CD4-positive, alpha-beta T cell treated with Interleukin-2 at 100 ng/mL for 4 hours (primary cell): ENCODE measurements at regions not wholly inside any gene's neighbourhood (a gene's known extent, or its start where the extent isn't known, plus 50 kb on each side); places are given as distances from the start of the nearest gene placed in this dataset.
"Not testable (repeated sequence)": the region's sequence is repeated elsewhere in the genome, so short reads cannot be mapped to it uniquely, and the experiment has no call there.

Experiments used
- DNase-seq: peaks from one replicate; pipeline ENCODE4 v3.0.0-alpha.2; 2020; ENCODE audit warnings: low spot score

DNA sequence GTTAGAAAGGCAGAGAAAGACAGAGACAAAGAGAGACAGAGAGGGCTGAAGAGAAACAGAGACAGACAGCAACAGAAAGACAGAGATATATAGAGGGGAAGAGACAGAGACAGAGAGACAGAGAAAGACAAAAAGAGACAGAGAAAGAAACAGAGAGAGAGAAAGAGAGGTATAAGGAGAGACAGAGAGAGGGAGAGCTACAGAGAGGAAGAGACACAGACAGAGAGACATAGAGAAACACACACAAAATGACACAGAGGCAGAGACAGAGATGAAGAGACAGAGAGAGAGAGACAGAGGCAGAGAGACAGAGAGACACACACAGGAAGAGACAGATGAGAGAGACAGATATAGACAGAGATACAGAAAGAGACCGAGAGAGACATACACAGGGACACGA, 168.6 kb downstream of the TMEM121 start:
- DNase-seq, result no peak

DNA sequence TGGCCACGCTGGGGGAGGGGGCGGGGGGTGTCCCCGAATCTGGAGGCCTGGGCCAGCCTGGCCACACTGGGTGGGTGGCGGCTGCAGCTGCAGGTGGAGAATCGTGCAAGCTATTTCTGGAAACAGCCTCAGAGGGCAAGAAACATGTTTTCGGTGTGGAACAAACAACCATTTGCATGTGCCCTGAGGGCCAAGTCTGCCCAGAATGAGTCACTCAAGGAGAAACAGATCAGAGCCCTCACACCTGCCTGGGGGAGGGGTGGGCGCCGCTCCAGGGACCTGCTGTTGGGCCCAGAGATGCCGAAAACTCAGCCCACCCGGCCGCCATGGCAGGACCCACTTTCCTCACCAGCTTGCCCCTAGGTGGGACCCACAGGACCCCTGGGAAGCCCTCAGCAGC, 170.0 kb downstream of the TMEM121 start:
- not testable (repeated sequence) for DNase-seq

DNA sequence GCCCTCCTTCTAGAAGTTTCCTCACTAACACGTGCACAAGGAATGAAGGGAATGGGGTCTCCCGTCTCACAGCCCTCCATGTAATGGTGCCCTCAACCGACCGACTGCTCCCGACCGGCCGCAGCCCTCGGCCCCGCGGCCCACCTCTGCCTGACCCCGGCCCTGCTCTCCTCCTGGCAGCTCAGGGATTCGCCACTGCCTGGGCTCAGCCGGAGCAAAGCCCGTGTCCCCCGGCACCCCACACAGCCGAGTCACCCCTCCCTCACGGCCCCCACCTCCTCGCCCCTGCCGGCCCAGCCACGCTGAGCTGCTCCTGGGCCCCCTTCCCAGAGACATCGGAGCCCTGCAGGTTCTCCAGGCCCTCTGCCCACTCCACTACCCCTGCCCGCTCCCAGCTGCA, 171.0 kb downstream of the TMEM121 start:
- DNase-seq, result not testable (repeated sequence)

DNA sequence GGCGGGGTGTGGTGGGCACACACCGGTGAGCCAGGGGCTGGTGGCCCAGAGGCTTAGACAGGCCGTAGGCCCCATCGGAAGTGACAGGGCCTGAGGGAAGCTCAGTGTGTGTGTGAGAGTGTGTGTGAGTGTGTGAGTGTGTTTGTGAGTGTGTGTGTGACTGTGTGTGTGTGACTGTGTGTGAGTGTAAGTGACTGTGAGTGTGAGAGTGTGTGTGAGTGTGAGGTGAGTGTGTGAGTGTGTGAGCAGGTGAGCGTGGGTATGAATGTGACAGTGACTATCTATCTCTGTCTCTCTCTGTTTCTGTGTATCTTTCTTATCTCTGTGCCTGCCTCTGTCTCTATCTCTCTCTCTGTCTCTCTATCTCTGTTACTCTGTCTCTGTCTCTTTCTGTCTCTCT, 171.6 kb downstream of the TMEM121 start:
- not testable (repeated sequence) for DNase-seq

DNA sequence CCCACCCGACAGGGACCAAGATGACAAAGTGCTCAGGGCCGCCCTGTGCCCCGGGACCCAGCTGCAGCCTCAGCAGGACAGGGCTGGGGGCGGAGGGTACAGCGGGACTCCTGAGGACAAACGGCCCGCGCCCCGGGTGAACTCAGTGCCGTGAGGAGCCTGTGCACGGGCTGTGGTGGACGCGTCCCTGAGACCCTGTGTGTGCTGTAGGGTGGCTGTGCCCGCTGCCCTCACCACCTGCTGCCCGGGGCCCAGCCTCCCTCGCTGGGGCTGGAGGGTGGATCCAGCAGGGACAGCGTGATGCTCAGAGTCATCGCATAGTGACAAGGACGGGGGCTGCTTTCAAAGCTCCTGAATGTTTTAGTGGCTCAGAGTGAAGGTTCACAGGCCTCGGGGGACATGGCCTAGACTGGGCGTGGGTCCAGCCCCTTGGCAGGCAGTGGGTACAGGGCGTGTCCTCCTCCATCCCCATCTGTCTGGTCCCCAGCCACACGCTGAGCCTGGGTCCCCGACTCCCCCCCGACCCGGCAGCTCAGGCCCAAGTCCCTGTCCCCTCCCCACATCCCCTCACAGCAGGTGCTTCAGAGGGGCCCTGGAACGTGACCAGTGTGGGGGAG, 172.7 kb downstream of the TMEM121 start:
- DNase-seq, result not testable (repeated sequence)

DNA sequence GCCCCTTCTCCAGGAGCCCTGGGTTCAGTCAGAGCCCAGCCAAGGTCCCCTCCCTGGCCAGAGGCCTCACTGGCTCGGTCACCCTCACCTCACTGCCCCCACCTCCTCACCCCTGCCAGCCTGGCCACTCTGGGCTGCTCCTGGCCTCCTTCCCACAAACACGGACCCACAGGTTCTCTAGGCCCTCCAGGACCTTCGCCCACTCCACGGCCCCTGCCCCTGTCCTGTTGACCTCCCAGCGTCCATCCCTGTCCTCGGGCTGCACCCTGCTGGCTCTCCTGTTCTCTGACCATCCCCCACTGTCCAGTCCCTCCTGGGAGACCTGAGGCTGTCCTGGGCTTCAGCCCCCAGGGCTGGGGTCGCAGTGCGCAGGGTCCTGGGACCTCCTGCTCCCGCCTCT, 173.3 kb downstream of the TMEM121 start:
- DNase-seq, result not testable (repeated sequence)

DNA sequence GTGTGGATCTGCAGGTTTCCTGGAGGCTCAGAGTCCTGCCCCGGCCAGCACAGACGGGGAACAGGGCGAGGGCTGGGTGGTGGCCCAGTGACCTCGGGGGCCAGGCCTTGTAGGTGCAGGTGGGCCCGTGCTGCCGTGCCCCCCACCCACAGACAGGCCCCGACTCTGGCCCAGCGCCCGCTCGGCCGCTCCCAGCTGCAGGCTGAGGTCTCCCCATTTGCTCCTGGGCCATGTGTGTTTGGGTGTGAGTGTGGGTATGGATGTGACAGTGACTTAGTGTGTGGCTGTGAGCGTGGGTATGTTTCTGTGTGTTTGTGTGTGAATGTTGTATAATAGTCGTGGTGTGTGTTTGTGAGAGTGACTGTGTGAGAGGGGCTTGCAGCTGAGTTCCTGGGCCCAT, 173.8 kb downstream of the TMEM121 start:
- not testable (repeated sequence) for DNase-seq

DNA sequence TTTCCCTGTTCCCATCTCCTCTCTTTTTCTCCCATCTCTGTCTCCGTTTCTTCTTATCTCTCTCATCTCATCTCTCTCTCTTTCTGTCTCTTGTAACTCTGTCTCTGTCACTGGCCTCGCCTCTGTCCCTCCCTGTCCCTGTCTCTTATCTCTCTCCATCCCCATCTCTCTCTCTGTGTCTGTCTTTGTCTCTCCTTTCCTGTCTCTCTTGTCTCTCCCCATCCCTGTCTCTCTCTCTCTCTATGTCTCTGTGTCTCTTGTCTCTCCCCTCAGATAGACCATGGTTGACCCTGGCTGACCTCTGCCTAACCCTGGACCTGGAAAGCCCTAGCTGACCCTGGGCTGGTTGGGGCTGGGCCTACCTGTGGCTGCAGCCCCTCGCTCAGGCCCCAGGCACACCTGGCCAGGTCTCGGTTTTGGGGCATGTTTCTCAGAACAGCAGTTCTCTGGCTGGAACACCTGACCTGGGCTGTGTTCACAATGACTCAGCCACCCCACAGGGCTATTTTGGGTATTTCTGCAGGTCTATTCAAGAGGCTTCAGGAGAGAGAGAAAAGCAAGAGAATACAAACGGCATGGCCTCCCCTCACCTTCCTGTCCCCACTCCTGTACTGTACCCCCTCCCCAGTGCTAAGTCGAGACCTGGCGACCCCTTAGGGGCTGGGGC, 174.4 kb downstream of the TMEM121 start:
- no peak for DNase-seq

DNA sequence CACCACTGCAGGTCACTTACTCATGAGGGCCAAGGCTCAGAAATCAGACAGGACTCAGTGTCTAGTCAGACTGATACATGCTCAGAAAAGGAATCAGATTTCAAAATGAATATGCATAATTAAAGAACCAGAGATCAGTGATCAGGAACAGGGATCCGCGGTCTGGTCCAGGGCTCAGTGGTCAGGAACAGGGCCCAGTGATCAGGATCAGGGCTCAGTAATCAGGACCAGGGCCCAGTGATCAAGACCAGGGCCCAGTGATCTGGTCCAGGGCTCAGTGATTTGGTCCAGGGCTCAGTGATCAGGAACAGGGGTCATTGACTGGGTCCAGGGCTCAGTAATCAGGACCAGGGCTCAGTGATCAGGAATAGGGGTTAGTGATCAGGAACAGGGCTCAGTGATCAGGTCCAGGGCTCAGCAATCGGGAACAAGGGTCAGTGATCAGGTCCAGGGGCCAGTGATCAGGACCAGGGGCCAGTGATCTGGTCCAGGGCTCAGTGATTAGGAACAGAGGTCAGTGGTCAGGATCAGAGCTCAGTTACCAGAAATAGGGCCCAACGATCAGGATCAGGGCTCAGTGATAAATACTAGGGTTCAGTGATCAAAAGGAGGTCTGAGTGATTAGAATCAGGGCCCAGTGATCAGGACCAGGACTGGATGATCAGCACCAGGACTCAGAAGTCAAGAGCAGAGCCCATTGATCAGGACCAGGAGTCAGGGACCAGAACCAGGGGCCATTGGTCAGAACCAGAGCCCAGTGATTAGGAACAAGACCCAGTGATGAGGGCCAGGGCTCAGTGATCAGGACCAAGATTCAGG, 175.3 kb downstream of the TMEM121 start:
- DNase-seq, result no peak

DNA sequence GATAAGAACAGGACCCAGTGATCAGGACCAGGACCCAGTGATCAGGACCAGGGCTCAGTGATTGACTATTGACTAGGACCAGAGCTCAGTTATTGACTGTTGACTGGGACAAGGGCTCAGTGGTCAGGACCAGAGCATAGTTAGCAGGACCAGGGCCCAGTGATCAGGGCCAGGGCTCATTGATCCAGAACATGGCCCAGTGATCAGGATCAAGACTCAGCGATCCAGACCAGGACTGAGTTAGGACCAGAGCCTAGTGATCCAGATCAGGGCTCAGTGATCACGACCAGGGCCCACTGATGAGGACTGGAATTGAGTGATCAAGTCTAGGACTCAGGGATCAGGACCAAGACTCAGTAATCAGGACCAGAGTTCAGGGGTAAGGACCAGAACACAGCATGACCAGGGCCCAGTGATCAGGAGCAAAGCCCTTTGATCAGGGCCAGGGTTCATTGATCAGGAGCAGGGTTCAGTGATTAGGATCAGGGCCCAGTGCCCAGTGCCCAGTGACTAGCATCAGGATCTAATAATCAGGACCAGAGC, 176.0 kb downstream of the TMEM121 start:
- DNase-seq, result no peak

DNA sequence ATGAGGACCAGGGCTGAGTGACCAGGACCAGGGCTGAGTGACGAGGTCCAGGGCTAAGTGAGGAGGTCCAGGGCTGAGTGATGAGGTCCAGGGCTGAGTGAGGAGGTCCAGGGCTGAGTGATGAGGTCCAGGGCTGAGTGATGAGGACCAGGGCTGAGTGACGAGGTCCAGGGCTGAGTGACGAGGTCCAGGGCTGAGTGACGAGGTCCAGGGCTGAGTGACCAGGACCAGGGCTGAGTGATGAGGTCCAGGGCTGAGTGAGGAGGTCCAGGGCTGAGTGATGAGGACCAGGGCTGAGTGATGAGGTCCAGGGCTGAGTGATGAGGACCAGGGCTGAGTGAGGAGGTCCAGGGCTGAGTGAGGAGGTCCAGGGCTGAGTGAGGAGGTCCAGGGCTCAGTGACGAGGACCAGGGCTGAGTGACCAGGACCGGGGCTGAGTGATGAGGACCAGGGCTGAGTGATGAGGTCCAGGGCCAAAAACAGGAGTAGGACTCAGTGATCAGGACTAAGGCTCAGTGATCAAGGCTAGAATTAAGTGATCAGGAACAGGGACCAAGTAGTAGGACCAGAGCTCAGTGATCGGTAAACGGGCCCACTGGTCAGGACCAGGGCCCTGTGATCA, 176.8 kb downstream of the TMEM121 start:
- DNase-seq, result not testable (repeated sequence)

DNA sequence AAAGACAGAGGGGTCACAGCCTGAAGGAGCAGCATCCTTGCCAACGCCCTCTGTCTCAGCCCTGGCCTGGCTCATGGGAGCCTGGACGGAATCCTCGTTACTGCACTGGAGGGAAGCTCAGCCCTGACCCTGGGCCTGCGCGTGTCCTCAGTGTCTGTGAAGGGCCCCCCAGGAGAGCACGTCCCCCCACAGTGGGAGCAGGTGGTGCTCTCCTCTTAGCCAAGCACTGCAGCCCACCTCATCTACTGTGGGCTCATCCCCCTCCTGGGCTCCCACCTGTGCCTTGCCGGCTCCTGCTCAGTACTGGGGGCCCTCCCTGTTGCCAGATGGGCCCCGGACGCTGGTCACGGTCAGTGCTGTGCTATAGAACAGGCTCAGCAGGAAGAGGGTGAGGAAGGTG, 177.7 kb downstream of the TMEM121 start:
- not testable (repeated sequence) for DNase-seq

DNA sequence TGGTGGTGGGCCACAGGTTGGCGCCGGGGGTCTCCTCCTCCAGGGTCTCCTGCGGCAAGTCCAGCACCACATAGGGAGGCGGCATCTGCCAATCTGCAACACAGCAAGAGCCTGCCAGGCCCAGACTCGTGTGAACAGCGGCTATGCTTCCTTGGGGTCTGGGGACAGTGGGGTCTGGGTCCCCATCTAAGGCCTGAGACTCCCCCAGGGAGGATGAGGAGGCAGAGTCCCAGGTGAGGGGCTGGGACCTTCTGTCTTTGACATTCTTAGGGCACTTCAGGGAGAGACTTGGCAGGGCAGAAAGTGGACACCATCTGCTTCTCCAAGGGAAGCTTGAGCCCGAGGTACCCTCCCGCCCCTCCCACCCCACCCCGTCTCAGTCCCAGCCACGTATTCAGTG, 178.1 kb downstream of the TMEM121 start:
- not testable (repeated sequence) for DNase-seq

DNA sequence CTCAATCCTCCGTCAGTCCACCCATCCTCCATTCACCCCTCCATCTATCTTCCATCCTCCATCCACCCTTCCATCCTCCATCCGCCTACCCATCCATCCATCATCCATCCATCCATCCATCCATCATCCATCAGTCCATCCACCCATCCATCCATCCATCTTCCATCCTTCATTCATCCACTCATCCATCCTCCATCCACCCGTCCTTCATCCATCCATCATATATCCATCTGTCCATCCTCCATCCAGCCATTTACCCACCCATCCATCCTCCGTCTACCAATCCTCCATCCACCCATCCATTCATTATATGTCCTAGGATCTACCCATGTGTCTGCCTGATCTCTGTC, 179.1 kb downstream of the TMEM121 start:
- not testable (repeated sequence) for DNase-seq

DNA sequence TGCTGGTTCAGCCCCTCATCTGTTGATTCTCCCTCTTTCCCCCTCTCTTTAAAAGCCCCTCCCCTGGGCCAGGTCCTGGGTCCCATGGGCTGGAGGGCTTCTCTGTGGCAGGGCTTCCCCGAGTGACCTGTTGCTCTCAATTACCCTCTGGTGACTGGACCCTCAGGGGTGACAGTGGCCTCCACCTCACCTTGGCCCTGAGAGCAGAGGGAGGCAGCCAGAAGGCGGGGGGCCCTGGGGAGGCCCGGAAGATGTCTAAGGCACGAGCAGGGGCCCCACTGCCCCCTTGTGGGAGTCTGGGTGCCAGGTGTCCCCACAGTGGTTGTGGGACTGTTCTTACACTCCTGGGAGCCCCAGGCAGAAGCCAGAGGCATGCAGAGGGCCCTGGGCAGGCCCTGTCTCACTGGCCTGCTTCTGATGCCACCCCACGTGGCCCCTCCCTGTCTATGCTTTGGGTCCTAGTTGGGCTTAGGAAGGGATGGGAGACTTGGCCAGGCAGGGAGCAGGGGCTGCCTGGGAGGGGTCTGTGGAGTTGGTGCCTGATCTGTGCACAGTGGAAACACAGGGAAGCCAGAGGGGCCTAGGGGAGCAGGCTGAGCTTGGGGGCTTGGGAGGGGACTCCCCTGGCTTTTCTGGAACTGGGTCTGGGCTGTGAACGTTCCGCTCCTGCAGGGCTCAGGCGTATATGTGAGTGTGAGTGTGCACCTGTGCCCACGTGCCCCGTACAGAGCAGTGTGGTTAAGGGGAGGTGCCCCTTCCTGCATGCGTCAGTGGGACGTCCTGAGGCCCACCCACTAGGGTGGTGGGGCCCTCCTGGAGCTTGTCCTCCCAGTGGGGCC, 179.7 kb downstream of the TMEM121 start:
- DNase-seq, result not testable (repeated sequence)

DNA sequence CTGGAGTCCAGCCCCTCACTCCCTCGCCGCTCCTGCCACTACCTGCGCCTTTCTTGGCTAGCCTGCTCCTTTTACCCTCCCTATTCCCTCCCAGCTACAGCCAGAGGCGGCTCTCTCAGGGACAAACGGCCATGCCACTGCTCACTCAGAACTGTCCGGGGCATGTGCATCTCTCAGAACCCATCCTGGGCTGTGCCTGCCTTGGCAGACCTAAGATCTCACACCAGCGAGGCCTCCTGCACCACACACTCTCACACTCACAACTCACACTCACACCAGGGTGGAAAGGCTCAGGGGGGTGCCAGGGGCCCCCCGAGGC, 180.3 kb downstream of the TMEM121 start:
- not testable (repeated sequence) for DNase-seq

DNA sequence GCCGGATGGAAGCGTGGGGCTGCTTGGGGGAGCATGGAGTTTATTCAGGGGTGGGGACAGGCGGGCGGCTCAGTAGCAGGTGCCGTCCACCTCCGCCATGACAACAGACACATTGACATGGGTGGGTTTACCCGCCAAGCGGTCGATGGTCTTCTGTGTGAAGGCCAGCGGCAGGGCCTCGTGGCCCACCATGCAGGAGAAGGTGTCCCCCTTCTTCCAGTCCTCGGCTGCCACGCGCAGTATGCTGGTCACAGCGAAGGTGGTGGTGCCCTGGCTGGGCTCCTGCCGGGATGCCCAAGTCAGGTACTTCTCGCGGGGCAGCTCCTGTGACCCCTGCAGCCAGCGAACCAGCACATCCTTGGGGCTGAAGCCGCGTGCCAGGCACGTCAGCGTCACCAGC, 180.7 kb downstream of the TMEM121 start:
- DNase-seq, result not testable (repeated sequence)

DNA sequence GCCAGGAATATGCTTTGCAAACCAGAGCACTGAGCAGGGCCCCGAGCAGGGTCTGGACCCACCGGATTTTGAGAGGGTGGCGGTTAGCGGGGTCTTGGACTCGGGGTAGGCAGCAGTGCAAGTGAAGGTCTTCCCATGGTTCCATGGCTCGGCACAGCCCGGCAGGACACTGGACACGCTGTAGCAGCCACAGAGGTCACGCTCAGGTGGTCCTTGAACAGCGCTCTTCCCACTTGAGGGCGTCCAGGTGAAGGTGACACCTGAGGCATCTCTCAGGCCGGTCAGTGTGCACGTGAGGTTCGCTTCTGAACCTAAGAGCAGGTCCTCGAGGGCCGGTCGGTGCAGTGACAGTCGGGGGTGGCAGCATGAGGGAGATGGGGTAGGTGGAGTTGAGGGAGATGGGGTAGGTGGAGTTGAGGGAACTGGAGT, 181.4 kb downstream of the TMEM121 start:
- not testable (repeated sequence) for DNase-seq

DNA sequence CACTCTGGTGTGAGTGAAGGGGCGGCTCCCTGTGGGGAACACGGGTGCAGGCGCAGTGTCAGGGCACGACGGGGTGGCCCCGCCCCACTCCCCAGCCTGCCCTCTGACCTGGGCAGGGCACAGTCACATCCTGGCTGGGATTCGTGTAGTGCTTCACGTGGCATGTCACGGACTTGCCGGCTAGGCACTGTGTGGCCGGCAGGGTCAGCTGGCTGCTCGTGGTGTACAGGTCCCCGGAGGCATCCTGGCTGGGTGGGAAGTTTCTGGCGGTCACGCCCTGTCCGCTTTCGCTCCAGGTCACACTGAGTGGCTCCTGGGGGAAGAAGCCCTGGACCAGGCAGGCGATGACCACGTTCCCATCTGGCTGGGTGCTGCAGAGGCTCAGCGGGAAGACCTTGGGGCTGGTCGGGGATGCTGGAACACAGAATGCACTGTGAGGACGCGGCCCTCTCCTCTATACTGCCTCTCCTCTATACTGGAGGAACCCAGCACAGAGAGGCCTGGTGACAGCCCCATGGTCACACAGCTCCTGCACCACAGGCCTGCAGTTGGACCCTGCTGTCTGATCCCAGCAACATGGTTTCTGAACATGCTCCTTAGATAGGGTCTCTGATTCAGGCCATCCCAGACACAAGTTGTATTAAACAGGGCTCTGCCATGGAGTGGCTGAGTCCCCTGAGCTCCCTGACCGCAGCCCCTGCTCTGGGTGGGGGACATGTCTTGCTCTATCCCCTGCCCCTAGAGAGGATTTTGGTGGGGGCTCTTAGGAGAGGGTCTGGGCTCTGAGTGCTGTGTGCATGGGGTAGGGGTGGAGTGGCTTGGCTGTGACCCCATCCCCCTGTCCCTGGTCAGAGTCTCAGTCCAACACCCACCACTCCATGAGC, 182.1 kb downstream of the TMEM121 start:
- DNase-seq, result not testable (repeated sequence)

DNA sequence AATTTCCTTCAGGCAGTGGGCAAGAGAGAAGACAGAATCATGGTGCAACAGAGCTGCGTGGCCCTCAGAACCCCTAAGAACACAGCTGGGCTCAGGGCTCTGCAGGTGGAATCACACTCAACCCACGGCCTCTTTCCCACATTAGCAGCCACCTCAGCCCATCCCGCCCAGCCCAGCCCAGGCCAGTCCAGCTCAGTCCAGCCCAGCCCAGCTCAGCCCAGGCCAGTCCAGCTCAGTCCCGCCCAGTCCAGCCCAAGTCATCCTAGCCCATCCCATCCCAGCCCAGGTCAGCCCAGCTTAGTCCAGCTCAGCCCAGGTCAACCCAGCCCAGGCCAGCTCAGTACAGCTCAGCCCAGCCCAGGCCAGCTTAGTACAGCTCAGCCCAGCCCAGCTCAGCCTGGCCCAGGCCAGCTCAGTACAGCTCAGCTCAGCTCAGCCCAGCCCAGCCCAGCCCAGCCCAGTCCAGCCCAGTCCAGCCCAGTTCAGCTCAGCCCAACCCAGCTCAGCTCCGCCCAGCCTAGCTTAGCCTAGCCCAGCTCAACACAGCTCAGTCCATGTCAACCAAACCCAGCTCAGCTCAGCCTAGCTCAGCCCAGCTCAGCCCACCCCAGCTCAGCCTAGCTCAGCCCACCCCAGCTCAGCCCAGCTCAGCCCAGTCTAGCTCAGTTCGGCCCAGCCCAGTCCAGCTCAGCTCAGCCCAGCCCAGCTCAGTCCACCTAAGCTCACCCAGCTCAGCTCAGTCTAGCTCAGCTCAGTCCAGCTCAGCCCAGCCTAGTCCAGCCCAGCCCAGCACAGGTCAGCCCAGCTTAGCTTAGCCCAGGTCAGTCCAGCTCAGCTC, 183.1 kb downstream of the TMEM121 start:
- no peak for DNase-seq
